HCT116 (cell line): ENCODE measurements at regions not wholly inside any gene's neighbourhood (a gene's known extent, or its start where the extent isn't known, plus 50 kb on each side); places are given as distances from the start of the nearest gene placed in this dataset.

Source experiments
- ATAC-seq: fragments of 200-7000 bp; cut with Tn5 transposase; 2 replicates; pipeline ENCODE4 v1.9.1; 2020; ENCODE audit warnings: mild to moderate bottlenecking, moderate library complexity
- BruUV-seq: library from RNA; stranded (reverse); fragments of 400-500 nt; replicated peaks from 2 replicates; lab custom pipeline; 2021; lab: Mats Ljungman, UMichigan
- CTCF ChIA-PET: fragments of 300-600 bp; sonication (Branson Sonifier 250); formaldehyde crosslinking; loops from one replicate; lab custom pipeline; 2021; ENCODE audit warnings: antibody characterized with exemption; lab: Charles Lee
- POLR2A ChIA-PET: fragments of 300-600, 350-600 bp; sonication (Branson Sonifier 250); formaldehyde crosslinking; loops from one replicate; lab custom pipeline; 2021; ENCODE audit warnings: antibody characterized with exemption; lab: Charles Lee
- RAD21 ChIA-PET, 2 experiments: fragments of 300-600 bp; sonication (Branson Sonifier 250); formaldehyde crosslinking; loops; one replicate each; lab custom pipeline; 2023; ENCODE audit warnings: low total read pairs in 2 of 2; ENCODE audit not compliant: uncharacterized antibody in 2 of 2, unreplicated experiment in 2 of 2, low non-redundant PET in 1 of 2; lab: Charles Lee
- DNase-seq: peaks from one replicate; pipeline ENCODE4 v3.0.0-alpha.2; 2010; ENCODE audit warnings: low read depth, low spot score
- H2AFZ ChIP-seq: fragments of 200-600 bp; shearing (Covaris generic), sonication (generic); 2 replicates; pipeline ENCODE4 v1.6.1; 2017; ENCODE audit warnings: low read depth, mixed run types, mixed read lengths, antibody characterized with exemption, low read length; ENCODE audit not compliant: poor library complexity, severe bottlenecking
- H3K27ac ChIP-seq: 2 replicates; pipeline ENCODE4 v1.5.1; 2012; ENCODE audit warnings: low read depth, low read length
- H3K27me3 ChIP-seq: fragments of 200-600 bp; sonication (generic); 2 replicates; pipeline ENCODE4 v1.6.1; 2016; ENCODE audit warnings: mixed run types, low read length, mixed read lengths; ENCODE audit not compliant: insufficient read depth
- H3K36me3 ChIP-seq, 2 experiments: fragments of 200-500 bp in 1 of 2; fragments of 200-600 bp in 1 of 2; sonication (Bioruptor generic) in 1 of 2; sonication (generic) in 1 of 2; 2 replicates each; pipeline versions ENCODE4 v1.5.1 to v1.6.1; 2014 to 2016; ENCODE audit warnings: low read length in 2 of 2, inconsistent platforms in 1 of 2, mixed read lengths in 1 of 2, mixed run types in 1 of 2; ENCODE audit not compliant: insufficient read depth in 2 of 2, control insufficient read depth in 1 of 2
- H3K4me1 ChIP-seq, 2 experiments: fragments of 200-600 bp in 1 of 2; sonication (generic) in 1 of 2; 2 replicates each; pipeline versions ENCODE4 v1.5.1 to v1.6.1; 2012 to 2017; ENCODE audit warnings: low read length in 2 of 2, inconsistent platforms in 1 of 2, mild to moderate bottlenecking in 1 of 2, mixed read lengths in 1 of 2, mixed run types in 1 of 2, moderate library complexity in 1 of 2; ENCODE audit not compliant: insufficient read depth in 2 of 2, control insufficient read depth in 1 of 2
- H3K4me2 ChIP-seq: fragments of 200-600 bp; sonication (generic); 2 replicates; pipeline ENCODE4 v1.6.1; 2017; ENCODE audit warnings: mixed run types, low read length, mixed read lengths
- H3K4me3 ChIP-seq, 2 experiments: fragments of 200-600 bp in 1 of 2; sonication (generic) in 1 of 2; replicated peaks in 1 of 2; 2 replicates each; pipeline ENCODE4 v1.5.1; 2011 to 2016; ENCODE audit warnings: low read length in 2 of 2, control low read depth in 1 of 2, low read depth in 1 of 2, mild to moderate bottlenecking in 1 of 2, mixed read lengths in 1 of 2, mixed run types in 1 of 2
- H3K79me2 ChIP-seq: fragments of 200-600 bp; sonication (generic); 2 replicates; pipeline ENCODE4 v1.6.1; 2017; ENCODE audit warnings: mild to moderate bottlenecking, mixed run types, low read length, moderate library complexity, mixed read lengths; ENCODE audit not compliant: insufficient read depth
- H3K9ac ChIP-seq: fragments of 200-600 bp; sonication (generic); 2 replicates; pipeline ENCODE4 v1.6.1; 2016; ENCODE audit warnings: low read length, mixed read lengths
- H3K9me2 ChIP-seq: fragments of 200-600 bp; sonication (generic), shearing (Covaris generic); 2 replicates; pipeline ENCODE4 v1.6.1; 2017; ENCODE audit warnings: mixed run types, mild to moderate bottlenecking, moderate library complexity; ENCODE audit not compliant: insufficient read depth
- H3K9me3 ChIP-seq, 2 experiments: fragments of 200-500 bp in 1 of 2; fragments of 200-600 bp in 1 of 2; sonication (Bioruptor generic) in 1 of 2; sonication (generic) in 1 of 2; 2 replicates each; pipeline ENCODE4 v1.6.1; 2014 to 2017; ENCODE audit warnings: low read length in 2 of 2, mixed read lengths in 2 of 2, inconsistent platforms in 1 of 2, low read depth in 1 of 2, mild to moderate bottlenecking in 1 of 2, mixed run types in 1 of 2, moderate library complexity in 1 of 2; ENCODE audit not compliant: control insufficient read depth in 1 of 2, insufficient read depth in 1 of 2
- H4K20me1 ChIP-seq: fragments of 200-600 bp; sonication (generic), shearing (Covaris generic); 2 replicates; pipeline ENCODE4 v1.6.1; 2017; ENCODE audit warnings: mixed run types, mild to moderate bottlenecking, moderate library complexity; ENCODE audit not compliant: insufficient read depth
- EGR1 ChIP-seq: IDR thresholded peaks from 2 replicates; pipeline ENCODE4 v1.6.1; 2012; ENCODE audit warnings: low read depth
- ELF1 ChIP-seq: IDR thresholded peaks from 2 replicates; pipeline ENCODE4 v1.6.1; 2012; ENCODE audit warnings: low read depth, borderline replicate concordance
- EZH2 ChIP-seq: fragments of 200-600 bp; sonication (generic); IDR thresholded peaks from 2 replicates; pipeline ENCODE4 v1.6.1; 2017; ENCODE audit warnings: antibody characterized with exemption, mixed run types
- FOSL1 ChIP-seq: IDR thresholded peaks from 2 replicates; pipeline ENCODE4 v1.6.1; 2012; ENCODE audit warnings: low read depth
- JUND ChIP-seq: IDR thresholded peaks from 2 replicates; pipeline ENCODE4 v1.6.1; 2012
- POLR2AphosphoS5 ChIP-seq: IDR thresholded peaks from 2 replicates; pipeline ENCODE4 v1.6.1; 2011; ENCODE audit warnings: mild to moderate bottlenecking, low read depth, low read length, moderate library complexity
- SIN3A ChIP-seq: IDR thresholded peaks from 2 replicates; pipeline ENCODE4 v1.6.1; 2012; ENCODE audit warnings: low read depth
- SP1 ChIP-seq: IDR thresholded peaks from 2 replicates; pipeline ENCODE4 v1.6.1; 2012; ENCODE audit warnings: low read depth
- SRF ChIP-seq: IDR thresholded peaks from 2 replicates; pipeline ENCODE4 v1.6.1; 2012; ENCODE audit warnings: low read depth
- YY1 ChIP-seq: IDR thresholded peaks from 2 replicates; pipeline ENCODE4 v1.6.1; 2011; ENCODE audit warnings: low read length, low read depth, moderate library complexity, mild to moderate bottlenecking; ENCODE audit not compliant: insufficient replicate concordance; ENCODE audit errors: extremely low read depth
- ZNF274 ChIP-seq: fragments of 200-500 bp; sonication (Bioruptor generic); IDR thresholded peaks from 2 replicates; pipeline ENCODE4 v1.6.1; 2014; ENCODE audit warnings: mild to moderate bottlenecking, low read depth, low read length, inconsistent platforms
- intact Hi-C: fragments of 100-400 bp; cut with micrococcal nuclease; formaldehyde crosslinking; loops from 2 replicates; pipeline ENCODE4 v1.10.0; 2022
- TF ChIP-seq, protein P1 (sequence below): IDR thresholded peaks from 2 replicates; pipeline ENCODE4 v1.6.1; 2012
- TF ChIP-seq, protein P2 (sequence below), 3 experiments: fragments of 200-600 bp in 1 of 3; sonication (generic) in 1 of 3; IDR thresholded peaks in 2 of 3; conservative IDR thresholded peaks in 1 of 3; 2 replicates each; pipeline ENCODE4 v1.5.1; 2012 to 2017; ENCODE audit warnings: low read depth in 2 of 3, low read length in 2 of 3, antibody characterized with exemption in 1 of 3, borderline replicate concordance in 1 of 3, control low read depth in 1 of 3, mild to moderate bottlenecking in 1 of 3, mixed read lengths in 1 of 3, mixed run types in 1 of 3, moderate library complexity in 1 of 3; ENCODE audit not compliant: insufficient read depth in 1 of 3

DNA sequence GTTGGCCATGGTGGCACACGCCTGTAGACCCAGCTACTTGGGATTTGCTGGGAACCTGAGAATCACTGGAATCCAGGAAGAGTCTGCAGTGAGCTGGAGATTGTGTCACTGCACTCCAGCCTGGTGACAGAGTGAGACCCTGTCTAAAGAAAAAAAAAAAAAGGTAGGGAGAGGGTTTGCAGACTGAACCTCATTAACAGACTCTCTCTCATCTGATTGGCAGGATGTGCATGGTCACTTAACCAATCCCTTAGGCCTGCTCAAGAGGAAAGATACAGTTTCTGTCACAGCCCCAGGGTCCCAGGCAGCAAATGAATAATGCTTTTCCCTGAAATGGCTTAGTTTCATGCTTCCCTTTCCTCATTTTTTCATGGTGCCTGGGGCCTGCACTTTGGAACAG is 160.5 kb upstream of the KCNJ16 start:
- H3K9me3 ChIP-seq, result peaks cover 9 to 18% of the 10 kb centered on the region in 2 experiments; a peak in 2 of 4 replicates
- no peak for TF ChIP-seq FOSL1
- TF ChIP-seq, all 23 proteins: peak for 0
- ChIA-PET POLR2A (no interaction called here), CTCF (no interaction called here), RAD21 (no interaction called here)
- Histone ChIP-seq H3K27me3 (no peaks in the 10 kb centered on the region), H3K27ac (no peak overlapping the region), H3K9me2 (no peaks in the 10 kb centered on the region), H3K4me2 (no peak overlapping the region), H3K4me1 (no peaks in the 10 kb centered on the region), H3K36me3 (no peaks in the 10 kb centered on the region), H2AFZ (no peak overlapping the region), H3K79me2 (no peaks in the 10 kb centered on the region), H4K20me1 (no peaks in the 10 kb centered on the region), H3K9ac (no peak overlapping the region), H3K4me3 (no peak overlapping the region)
- no peak for ATAC-seq
- intact Hi-C loops, result no loop called here
- no peak for DNase-seq
- BruUV-seq, result no TSS peak

DNA sequence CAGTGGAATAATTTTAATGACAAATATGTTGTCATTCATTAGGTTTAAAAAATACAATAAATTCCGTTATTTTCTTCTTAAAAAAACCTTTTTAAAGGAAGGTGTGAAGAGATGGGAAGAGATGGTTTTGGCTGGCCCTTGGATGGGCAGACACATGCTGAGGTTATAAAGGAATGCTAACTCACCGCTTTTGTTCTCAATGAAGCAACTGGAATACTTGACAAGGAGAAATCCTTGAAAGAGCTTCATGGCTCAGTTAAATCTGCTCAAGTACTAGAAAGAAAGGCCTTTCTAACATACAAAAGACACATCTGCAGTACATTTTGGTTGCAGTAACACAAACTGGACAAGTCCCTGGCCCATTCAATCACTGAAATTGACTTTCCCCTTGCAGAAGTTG is 158.3 kb upstream of the KCNJ16 start:
- Histone ChIP-seq H3K9me2 (no peaks in the 10 kb centered on the region), H3K9ac (no peak overlapping the region), H3K36me3 (no peaks in the 10 kb centered on the region), H3K4me3 (no peak overlapping the region), H3K79me2 (no peaks in the 10 kb centered on the region), H3K27ac (no peak overlapping the region), H3K4me2 (no peak overlapping the region), H4K20me1 (no peaks in the 10 kb centered on the region), H3K4me1 (no peaks in the 10 kb centered on the region), H2AFZ (no peak overlapping the region), H3K9me3 (peaks cover 5 to 26% of the 10 kb centered on the region in 2 experiments; a peak in 2 of 4 replicates), H3K27me3 (no peaks in the 10 kb centered on the region)
- ATAC-seq (no peak), DNase-seq (no peak)
- ChIA-PET POLR2A (no interaction called here), RAD21 (no interaction called here), CTCF (no interaction called here)
- intact Hi-C loops, result no loop called here
- no TSS peak for BruUV-seq
- TF ChIP-seq, protein P1, sequence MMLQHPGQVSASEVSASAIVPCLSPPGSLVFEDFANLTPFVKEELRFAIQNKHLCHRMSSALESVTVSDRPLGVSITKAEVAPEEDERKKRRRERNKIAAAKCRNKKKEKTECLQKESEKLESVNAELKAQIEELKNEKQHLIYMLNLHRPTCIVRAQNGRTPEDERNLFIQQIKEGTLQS, result no peak
- TF ChIP-seq, protein P2, sequence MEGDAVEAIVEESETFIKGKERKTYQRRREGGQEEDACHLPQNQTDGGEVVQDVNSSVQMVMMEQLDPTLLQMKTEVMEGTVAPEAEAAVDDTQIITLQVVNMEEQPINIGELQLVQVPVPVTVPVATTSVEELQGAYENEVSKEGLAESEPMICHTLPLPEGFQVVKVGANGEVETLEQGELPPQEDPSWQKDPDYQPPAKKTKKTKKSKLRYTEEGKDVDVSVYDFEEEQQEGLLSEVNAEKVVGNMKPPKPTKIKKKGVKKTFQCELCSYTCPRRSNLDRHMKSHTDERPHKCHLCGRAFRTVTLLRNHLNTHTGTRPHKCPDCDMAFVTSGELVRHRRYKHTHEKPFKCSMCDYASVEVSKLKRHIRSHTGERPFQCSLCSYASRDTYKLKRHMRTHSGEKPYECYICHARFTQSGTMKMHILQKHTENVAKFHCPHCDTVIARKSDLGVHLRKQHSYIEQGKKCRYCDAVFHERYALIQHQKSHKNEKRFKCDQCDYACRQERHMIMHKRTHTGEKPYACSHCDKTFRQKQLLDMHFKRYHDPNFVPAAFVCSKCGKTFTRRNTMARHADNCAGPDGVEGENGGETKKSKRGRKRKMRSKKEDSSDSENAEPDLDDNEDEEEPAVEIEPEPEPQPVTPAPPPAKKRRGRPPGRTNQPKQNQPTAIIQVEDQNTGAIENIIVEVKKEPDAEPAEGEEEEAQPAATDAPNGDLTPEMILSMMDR (IDR thresholded peaks at IDR 0.05 in 2 of 3, conservative IDR thresholded peaks at IDR 0.05 in 1 of 3; ENCODE audit: borderline replicate concordance in 1 of 3, insufficient read depth in 1 of 3, low read depth in 2 of 3, low read length in 2 of 3), result no peak
- TF ChIP-seq EGR1 (no peak), ELF1 (no peak), SP1 (no peak), EZH2 (no peak), YY1 (no peak), JUND (no peak), POLR2AphosphoS5 (no peak), SRF (no peak), SIN3A (no peak), FOSL1 (no peak), ZNF274 (no peak)
- TF ChIP-seq, all 23 proteins: peak for 0
